ACC112 (cell line): ENCODE measurements at regions not wholly inside any gene's neighbourhood (a gene's known extent, or its start where the extent isn't known, plus 50 kb on each side); places are given as distances from the start of the nearest gene placed in this dataset.

ENCODE experiments used
- H2AFZ ChIP-seq: fragments of 200-600 bp; sonication (generic); one replicate; pipeline ENCODE4 v1.6.0; 2017; ENCODE audit warnings: antibody characterized with exemption, low read length; ENCODE audit not compliant: unreplicated experiment
- H3K27ac ChIP-seq: fragments of 200-600 bp; sonication (generic); 2 replicates; pipeline ENCODE4 v1.5.1; 2014; ENCODE audit warnings: low read depth, mild to moderate bottlenecking, antibody characterized with exemption, low read length, moderate library complexity
- H3K27me3 ChIP-seq: fragments of 200-600 bp; sonication (generic); 2 replicates; pipeline ENCODE4 v1.6.1; 2014; ENCODE audit warnings: mild to moderate bottlenecking, antibody characterized with exemption, low read length, moderate library complexity, mixed read lengths; ENCODE audit not compliant: insufficient read depth
- H3K36me3 ChIP-seq: fragments of 200-600 bp; sonication (generic); 2 replicates; pipeline ENCODE4 v1.6.1; 2016; ENCODE audit warnings: mild to moderate bottlenecking, antibody characterized with exemption, low read length, moderate library complexity, mixed read lengths; ENCODE audit not compliant: insufficient read depth
- H3K4me1 ChIP-seq: fragments of 200-600 bp; sonication (generic); one replicate; pipeline ENCODE4 v1.6.1; 2016; ENCODE audit warnings: low read length, mixed read lengths; ENCODE audit not compliant: insufficient read depth, unreplicated experiment, control insufficient read depth
- H3K4me3 ChIP-seq: fragments of 200-600 bp; sonication (generic); 2 replicates; pipeline ENCODE4 v1.5.1; 2014; ENCODE audit warnings: mild to moderate bottlenecking, low read depth, low read length
- H3K79me2 ChIP-seq: fragments of 200-600 bp; sonication (generic); one replicate; pipeline ENCODE4 v1.6.0; 2016; ENCODE audit warnings: low read length; ENCODE audit not compliant: control insufficient read depth, unreplicated experiment, insufficient read depth

DNA sequence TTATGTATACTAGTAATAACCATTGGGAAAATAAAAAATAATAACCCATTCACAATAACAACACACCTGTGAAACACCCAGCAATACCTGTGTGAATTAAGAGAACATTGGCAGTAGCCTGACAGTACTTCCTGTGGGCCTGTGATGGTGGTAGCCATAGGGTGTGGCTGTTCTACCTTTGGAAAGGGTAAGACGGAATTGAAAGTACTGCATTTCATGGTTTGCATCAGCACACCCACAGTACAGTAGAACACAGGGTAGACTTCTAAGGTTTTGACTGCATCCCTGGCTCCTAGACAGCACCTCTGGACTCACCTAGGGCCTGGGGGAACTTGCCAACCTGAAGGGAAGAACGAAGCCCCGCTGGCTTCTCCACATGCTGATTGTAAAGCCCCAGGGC lies 279.8 kb downstream of the HTR1B start:
- Histone ChIP-seq H3K27ac (no peak overlapping the region), H3K4me1 (peaks cover 11% of the 10 kb centered on the region), H3K36me3 (no peaks in the 10 kb centered on the region), H2AFZ (no peak overlapping the region), H3K79me2 (no peaks in the 10 kb centered on the region), H3K4me3 (no peak overlapping the region), H3K27me3 (no peaks in the 10 kb centered on the region)

DNA sequence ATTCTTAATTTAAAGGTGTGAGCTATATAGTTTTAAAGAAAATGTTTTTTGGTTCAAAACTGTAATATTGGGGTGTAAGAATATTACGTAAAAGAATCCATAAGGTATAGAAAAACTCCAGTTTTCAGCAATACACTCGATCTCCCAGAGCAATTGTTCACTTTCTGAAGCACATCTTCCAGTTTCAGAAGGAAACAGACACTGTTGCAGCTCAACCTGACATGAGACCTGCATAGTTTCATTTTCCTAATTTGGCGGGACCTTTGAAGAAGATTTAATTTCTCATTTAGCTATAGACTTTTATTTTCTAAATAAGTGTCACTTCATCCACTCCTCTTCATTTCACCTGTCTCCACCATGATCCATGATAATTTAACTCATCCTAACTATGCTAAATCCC lies 281.5 kb downstream of the HTR1B start:
- Histone ChIP-seq H3K4me3 (peak overlapping the region; percentile 57; the same call in 1 of the 2 replicates), H3K79me2 (no peaks in the 10 kb centered on the region), H3K4me1 (peaks cover 14% of the 10 kb centered on the region), H3K36me3 (no peaks in the 10 kb centered on the region), H3K27me3 (no peaks in the 10 kb centered on the region), H2AFZ (no peak overlapping the region), H3K27ac (no peak overlapping the region)

DNA sequence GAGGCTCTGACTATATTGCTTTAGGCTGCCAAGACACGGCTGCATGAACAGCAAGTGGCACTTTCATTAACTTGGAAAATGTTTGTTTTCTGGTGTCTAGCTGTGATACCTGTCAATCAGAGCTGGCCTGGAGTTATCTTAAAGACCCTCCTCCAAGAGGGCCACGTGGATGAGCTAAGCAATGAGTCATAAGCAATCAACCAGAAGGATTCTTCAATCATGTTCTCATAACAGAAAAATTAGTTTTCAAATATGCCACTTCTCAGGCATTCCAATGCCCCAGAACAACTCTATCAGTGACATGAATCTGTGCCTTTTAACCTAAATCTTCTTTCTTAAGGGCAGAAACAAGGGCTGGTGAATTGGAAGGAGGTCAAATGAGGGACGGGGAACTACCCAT lies 283.0 kb downstream of the HTR1B start:
- H3K79me2 ChIP-seq: no peaks in the 10 kb centered on the region
- H3K4me3 ChIP-seq: no peak overlapping the region
- H3K36me3 ChIP-seq: no peaks in the 10 kb centered on the region
- H3K27ac ChIP-seq: no peak overlapping the region
- no peaks in the 10 kb centered on the region for H3K27me3 ChIP-seq
- peak overlapping the region; percentile 39 for H2AFZ ChIP-seq
- H3K4me1 ChIP-seq: peaks cover 14% of the 10 kb centered on the region

DNA sequence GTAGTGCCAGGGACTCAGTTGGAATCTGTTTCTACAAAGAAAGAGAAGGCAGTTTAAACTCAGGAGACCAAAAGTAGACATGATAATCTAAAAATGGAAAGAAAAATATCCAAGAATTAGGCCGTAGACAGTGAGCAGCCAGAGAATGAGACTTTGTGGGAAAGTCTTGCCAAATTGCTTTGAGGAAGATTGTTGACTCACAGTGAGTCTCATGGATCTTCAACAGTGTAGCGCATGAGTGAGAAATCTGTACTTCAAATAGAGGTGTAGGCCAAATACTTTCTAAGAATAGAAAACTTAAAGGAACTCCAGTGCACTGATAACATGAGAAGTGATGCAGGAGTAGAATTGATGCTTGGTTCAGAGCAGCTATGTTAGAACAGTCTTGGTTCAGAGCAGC lies 284.5 kb downstream of the HTR1B start:
- Histone ChIP-seq H2AFZ (peak overlapping the region; percentile 8), H3K79me2 (no peaks in the 10 kb centered on the region), H3K4me3 (no peak overlapping the region), H3K4me1 (peaks cover 14% of the 10 kb centered on the region), H3K36me3 (no peaks in the 10 kb centered on the region), H3K27me3 (no peaks in the 10 kb centered on the region), H3K27ac (no peak overlapping the region)

- no peak overlapping the region for H3K4me3 ChIP-seq
- H2AFZ ChIP-seq: no peak overlapping the region
- no peaks in the 10 kb centered on the region for H3K79me2 ChIP-seq
- peaks cover 14% of the 10 kb centered on the region for H3K4me1 ChIP-seq
- no peak overlapping the region for H3K27ac ChIP-seq
- no peaks in the 10 kb centered on the region for H3K27me3 ChIP-seq
- H3K36me3 ChIP-seq: no peaks in the 10 kb centered on the region
Observed at GRCh38 chr6:77177470-77177869, 285.8 kb downstream of the HTR1B start.

DNA sequence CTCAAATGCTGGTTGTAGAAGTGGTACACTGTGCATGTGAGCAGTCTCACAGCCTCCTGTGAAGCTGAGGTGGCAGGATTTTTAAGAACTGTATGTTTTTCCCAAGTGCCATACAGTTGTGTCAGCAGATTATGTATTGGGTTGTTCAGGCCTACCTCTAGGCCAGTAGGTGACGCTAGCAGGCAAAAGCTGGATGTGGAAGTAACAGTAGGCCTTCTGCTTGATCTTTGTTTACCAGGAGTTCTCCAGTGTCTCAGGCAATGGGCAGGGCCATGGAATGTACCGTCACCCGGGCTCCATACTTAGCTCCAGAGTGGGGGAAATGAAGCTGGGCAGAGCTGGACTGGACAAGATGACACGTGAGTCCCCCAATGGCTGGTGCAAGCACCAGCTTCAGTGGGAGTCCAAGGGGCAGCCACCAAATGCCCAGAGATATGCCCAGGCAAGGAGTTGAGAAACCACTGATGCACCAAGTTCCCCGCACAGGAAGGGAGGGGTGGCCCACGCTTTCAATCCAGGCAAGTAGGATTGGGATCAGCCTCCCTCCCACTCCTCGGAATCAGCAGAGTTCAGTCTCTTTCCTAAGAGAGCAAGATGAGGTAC lies 289.7 kb downstream of the HTR1B start:
- no peak overlapping the region for H3K4me3 ChIP-seq
- no peaks in the 10 kb centered on the region for H3K79me2 ChIP-seq
- no peaks in the 10 kb centered on the region for H3K27me3 ChIP-seq
- no peaks in the 10 kb centered on the region for H3K36me3 ChIP-seq
- H3K4me1 ChIP-seq: peaks cover 4% of the 10 kb centered on the region
- H3K27ac ChIP-seq: no peak overlapping the region
- no peak overlapping the region for H2AFZ ChIP-seq

GRCh38 chr6:77172578-77172977 lies 290.7 kb downstream of the HTR1B start:
- Histone ChIP-seq H3K4me1 (no peaks in the 10 kb centered on the region), H2AFZ (no peak overlapping the region), H3K79me2 (no peaks in the 10 kb centered on the region), H3K4me3 (no peak overlapping the region), H3K27me3 (no peaks in the 10 kb centered on the region), H3K36me3 (no peaks in the 10 kb centered on the region), H3K27ac (no peak overlapping the region)

DNA sequence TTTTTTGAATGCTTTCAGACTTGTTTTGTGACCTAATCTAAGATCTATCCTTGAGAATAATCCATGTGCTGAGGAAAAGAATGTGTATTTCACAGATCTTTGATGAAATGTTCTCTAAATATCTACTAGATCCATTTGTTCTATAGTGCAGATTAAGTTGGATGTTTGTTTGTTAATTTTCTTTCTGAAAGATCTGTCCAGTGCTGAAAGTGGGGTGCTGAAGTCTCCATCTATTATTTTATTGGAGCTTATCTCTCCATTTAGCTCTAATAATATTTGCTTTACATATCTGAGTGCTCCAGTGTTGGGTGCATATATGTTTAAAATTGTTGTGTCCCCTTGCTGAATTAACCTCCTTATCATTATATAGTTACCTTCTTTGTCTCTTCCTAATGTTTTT lies 303.6 kb downstream of the HTR1B start:
- Histone ChIP-seq H3K27me3 (no peaks in the 10 kb centered on the region), H2AFZ (no peak overlapping the region), H3K79me2 (no peaks in the 10 kb centered on the region), H3K4me3 (no peak overlapping the region), H3K27ac (no peak overlapping the region), H3K36me3 (no peaks in the 10 kb centered on the region), H3K4me1 (no peaks in the 10 kb centered on the region)

DNA sequence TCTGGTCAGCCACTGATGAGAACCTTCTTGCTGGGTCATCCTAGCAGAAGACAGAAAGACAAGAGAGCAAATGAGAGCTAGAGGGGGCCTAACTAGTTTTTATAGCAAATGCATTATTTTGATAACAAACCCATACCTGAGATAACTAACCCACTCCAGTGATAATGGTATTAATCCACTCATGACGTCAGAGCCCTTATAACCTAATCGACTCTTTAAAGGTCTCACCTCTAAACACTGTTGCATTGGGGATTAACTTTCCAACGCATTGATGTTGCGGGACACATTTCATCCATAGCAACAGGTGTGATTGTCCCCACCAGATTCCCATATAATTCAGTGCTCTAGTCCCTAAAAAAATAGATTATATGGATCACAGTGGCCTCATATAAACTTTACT lies 312.1 kb downstream of the HTR1B start:
- Histone ChIP-seq H2AFZ (no peak overlapping the region), H3K36me3 (no peaks in the 10 kb centered on the region), H3K79me2 (no peaks in the 10 kb centered on the region), H3K4me3 (no peak overlapping the region), H3K27me3 (no peaks in the 10 kb centered on the region), H3K4me1 (no peaks in the 10 kb centered on the region), H3K27ac (no peak overlapping the region)

DNA sequence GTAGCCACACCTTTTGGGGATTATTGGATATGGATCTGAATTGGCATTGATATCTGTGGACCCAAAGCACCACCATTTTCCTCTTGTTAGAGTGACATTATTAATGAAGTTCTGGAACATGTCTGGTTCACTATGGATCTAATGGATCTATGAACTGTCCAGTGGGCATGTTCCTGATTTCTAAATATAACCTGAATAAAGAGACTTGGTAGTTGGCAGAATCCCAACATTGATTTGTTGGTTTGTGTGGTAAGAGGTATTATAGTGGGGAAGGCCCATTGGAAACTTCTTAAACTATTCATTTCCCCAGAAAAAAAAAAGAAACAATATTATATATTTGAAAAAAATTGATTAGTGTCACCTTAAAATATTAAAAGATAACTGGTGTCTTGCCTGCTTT lies 312.6 kb downstream of the HTR1B start:
- Histone ChIP-seq H3K79me2 (no peaks in the 10 kb centered on the region), H2AFZ (no peak overlapping the region), H3K4me3 (no peak overlapping the region), H3K27ac (no peak overlapping the region), H3K4me1 (no peaks in the 10 kb centered on the region), H3K36me3 (no peaks in the 10 kb centered on the region), H3K27me3 (no peaks in the 10 kb centered on the region)

DNA sequence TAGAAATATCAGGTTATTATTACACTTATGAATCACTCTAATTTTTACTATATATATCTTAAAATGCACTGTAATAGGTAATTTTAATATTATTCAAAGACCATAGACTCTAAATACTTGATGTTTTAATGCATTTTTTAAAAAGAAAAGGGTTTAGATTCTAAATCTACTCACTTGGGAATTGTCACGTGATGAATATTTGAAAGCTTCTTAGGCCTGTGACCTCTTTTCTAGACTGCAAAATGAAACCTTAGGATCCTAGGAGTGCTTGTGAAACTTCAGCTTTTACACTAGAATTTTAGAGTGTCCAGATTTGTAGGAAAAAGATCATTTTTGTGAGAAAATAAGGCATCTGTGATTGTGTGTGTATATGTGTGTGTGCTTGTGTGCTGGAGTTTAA lies 318.0 kb downstream of the HTR1B start:
- Histone ChIP-seq H3K4me1 (no peaks in the 10 kb centered on the region), H3K27me3 (no peaks in the 10 kb centered on the region), H3K36me3 (no peaks in the 10 kb centered on the region), H3K79me2 (no peaks in the 10 kb centered on the region), H2AFZ (no peak overlapping the region), H3K4me3 (no peak overlapping the region), H3K27ac (no peak overlapping the region)
